ENCODE measurements at regions not wholly inside any gene's neighbourhood (a gene's known extent, or its start where the extent isn't known, plus 50 kb on each side); places are given as distances from the start of the nearest gene placed in this dataset.
A peak's percentile ranks its signal among the peaks of the same experiment; 100 is the strongest.

GRCh38 chr1:91575909-91576519, 75.4 kb downstream of the CDC7 start:
- no peak for TF ChIP-seq CTCF (conservative IDR thresholded peaks at IDR 0.05; ENCODE audit: low read depth, low read length)
- no peak for DNase-seq (ENCODE audit: low read depth)
- H3K4me3 ChIP-seq (ENCODE audit: low read depth, low read length): no peak overlapping the region

- no peak for TF ChIP-seq CTCF (conservative IDR thresholded peaks at IDR 0.05; ENCODE audit: low read depth, low read length)
- no peak overlapping the region for H3K4me3 ChIP-seq (ENCODE audit: low read depth, low read length)
- DNase-seq (ENCODE audit: low read depth): no peak
Observed at GRCh38 chr1:91578320-91579109, 77.9 kb downstream of the CDC7 start.

GRCh38 chr1:91579658-91580228, 79.1 kb downstream of the CDC7 start:
- DNase-seq (ENCODE audit: low read depth): peak; percentile 27
- H3K4me3 ChIP-seq (ENCODE audit: low read depth, low read length): no peak overlapping the region
- no peak for TF ChIP-seq CTCF (conservative IDR thresholded peaks at IDR 0.05; ENCODE audit: low read depth, low read length)

GRCh38 chr1:91582431-91582921, 81.8 kb downstream of the CDC7 start:
- peak; percentile 80 for DNase-seq (ENCODE audit: low read depth)
- H3K4me3 ChIP-seq (ENCODE audit: low read depth, low read length): no peak overlapping the region
- no peak for TF ChIP-seq CTCF (conservative IDR thresholded peaks at IDR 0.05; ENCODE audit: low read depth, low read length)

GRCh38 chr1:91583326-91583755, 82.7 kb downstream of the CDC7 start:
- no peak for DNase-seq (ENCODE audit: low read depth)
- no peak overlapping the region for H3K4me3 ChIP-seq (ENCODE audit: low read depth, low read length)
- no peak for TF ChIP-seq CTCF (conservative IDR thresholded peaks at IDR 0.05; ENCODE audit: low read depth, low read length)

- no peak for DNase-seq (ENCODE audit: low read depth)
- H3K4me3 ChIP-seq (ENCODE audit: low read depth, low read length): no peak overlapping the region
- no peak for TF ChIP-seq CTCF (conservative IDR thresholded peaks at IDR 0.05; ENCODE audit: low read depth, low read length)
Observed at GRCh38 chr1:91584309-91584708, 83.7 kb downstream of the CDC7 start.

Data from choroid plexus epithelial cell (primary cell).